Stimulated activated CD4-positive, alpha-beta T cell treated with anti-CD3 and anti-CD28 coated beads, Interleukin-1b, Interleukin-23, amount 100 ng/mL, for 4 hours (primary cell): ENCODE measurements at regions not wholly inside any gene's neighbourhood (a gene's known extent, or its start where the extent isn't known, plus 50 kb on each side); places are given as distances from the start of the nearest gene placed in this dataset.

ENCODE experiments used
- DNase-seq, 2 donors: peaks; one replicate each; pipeline ENCODE4 v3.0.0-alpha.2; 2020; ENCODE audit warnings: low read depth in 2 of 2

DNA sequence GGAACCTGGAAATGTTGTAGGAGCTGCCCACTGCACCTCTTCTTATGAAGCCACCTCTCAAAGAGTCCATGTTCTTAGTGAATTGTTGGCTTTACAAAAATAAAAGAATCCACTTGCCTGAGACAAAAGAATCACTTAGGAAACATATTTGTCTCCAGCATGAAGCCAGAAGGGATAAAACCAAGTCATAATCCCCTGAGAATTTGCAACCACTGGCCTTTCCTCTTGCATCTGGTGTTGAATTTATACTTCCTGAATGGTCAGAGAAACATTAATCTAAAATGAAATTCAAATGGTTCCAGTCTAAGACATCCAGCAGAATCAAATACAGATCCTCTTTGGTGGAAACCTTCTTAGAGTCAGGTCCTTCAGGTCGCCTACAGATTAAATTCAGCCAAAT, 192.5 kb upstream of the ECI2 start:
- DNase-seq: no peak

GRCh38 chr6:4324746-4325145, 189.4 kb upstream of the ECI2 start:
- DNase-seq: no peak

- DNase-seq: no peak
These were observed 187.9 kb upstream of the ECI2 start for GRCh38 chr6:4323322-4323721.

DNA sequence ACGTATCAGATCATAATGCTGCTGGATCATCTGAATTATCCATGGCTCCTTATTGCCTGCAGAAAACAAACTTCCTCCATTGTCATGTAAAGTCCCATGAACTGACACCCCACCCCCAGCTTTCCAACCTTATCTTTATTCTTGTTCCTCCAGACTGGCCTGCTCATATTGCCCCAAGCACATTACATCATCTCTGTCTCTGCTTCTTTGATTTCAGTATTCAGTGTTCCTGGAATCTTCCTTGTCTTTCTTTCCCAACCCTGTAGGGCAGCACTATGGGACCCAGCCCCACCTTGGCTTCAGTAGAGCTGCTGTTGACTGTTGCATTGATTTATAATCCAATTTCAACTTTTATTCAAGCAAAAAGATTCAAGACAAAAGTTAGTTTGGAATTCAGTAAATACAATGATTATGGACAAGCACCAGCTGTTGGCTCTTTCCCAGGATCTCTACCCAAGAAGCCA, 187.5 kb upstream of the ECI2 start:
- DNase-seq: no peak

DNA sequence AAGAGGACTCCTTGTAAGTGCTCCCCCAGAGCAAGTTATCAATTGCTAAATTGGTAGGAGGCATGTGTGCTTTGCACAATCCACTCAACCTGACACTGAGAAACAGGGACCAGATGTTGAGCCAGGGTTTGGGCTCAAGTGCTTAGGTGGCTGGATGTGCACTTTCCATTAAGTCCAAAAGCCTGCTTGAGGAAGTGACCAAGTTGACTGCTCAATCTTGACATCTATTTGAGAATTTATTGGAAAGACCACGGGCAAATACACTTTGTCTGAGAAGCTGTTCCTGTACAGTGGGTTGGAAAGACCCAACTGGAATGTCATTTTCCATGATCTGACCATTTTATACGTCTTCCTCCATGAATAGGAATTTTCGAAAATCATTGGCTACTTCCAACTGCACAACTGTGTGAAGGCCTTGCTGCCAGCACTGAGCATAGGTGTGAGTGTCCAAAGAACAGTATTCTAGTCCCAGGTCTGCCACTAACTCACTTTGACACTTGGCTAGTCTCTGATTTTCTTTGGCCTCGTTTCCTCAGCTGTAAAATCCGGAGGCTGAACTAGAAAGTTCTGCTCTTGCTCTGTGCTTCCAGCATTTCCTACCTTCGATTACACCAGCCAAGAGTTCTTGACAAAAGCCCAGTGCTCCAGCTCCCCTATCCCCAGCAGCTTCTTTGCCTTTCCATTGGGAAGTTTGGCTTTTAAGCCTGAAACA, 186.9 kb upstream of the ECI2 start:
- DNase-seq: no peak

GRCh38 chr6:4320860-4321259, 185.5 kb upstream of the ECI2 start:
- DNase-seq: no peak

GRCh38 chr6:4319981-4320683, 184.8 kb upstream of the ECI2 start:
- DNase-seq: no peak

- no peak for DNase-seq
These were observed 182.9 kb upstream of the ECI2 start for GRCh38 chr6:4318321-4318720.

- DNase-seq: no peak
These were observed 181.6 kb upstream of the ECI2 start for GRCh38 chr6:4316867-4317400.

DNA sequence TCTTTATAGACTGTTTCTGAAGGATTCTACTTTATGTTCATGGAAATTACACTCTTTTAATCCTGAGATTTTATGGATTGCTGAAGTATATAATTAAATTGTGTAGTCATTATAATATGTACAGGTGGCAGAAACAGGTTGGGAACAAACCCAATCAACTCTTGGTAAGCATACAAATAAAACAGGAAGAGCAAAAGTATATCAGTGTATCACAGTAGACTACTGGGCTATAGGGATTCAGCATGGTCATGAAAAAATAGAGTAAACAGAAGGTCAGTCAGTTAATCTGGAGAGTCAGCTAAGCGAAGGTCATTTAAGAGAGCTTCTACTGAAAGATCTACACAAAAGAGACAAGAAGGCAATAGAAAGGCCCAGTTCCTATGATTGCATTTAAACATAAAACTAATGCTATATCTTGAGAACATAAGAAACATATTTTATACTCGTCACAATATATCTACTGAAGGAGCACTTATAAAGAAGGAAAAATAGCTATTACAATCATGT, 178.9 kb upstream of the ECI2 start:
- DNase-seq: no peak

DNA sequence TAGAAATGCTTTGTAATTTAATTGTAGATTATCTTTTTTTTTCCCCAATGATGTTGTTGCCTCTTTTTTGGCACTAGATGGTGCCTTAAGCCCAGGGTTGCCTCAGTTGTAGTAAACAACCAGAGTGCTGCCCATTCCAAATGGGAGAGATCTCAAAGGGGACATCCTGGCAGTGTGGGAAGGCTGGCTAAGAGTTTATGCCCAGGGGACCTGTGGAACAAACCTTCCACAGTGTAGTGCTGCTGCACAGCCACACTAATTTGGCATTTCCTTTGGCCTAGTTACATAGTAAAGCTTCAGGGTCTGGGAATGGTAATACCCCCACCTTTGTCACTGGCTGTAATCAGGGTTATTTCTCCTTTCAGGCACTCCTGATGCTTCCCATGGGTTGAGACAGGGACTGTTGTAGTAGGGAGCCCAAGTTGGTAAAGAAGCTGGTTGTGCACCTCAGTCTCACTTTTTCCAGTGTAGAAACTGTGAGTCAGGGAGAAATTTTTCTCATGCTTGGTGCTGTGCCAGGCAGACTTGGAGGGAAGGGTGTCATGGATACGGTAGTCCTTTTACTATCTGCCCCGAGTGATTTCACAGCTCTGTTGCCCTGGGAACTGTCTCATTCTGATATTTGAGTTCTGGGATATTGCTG, 177.8 kb upstream of the ECI2 start:
- DNase-seq: no peak

GRCh38 chr6:4311976-4312860, 176.8 kb upstream of the ECI2 start:
- DNase-seq: no peak

DNA sequence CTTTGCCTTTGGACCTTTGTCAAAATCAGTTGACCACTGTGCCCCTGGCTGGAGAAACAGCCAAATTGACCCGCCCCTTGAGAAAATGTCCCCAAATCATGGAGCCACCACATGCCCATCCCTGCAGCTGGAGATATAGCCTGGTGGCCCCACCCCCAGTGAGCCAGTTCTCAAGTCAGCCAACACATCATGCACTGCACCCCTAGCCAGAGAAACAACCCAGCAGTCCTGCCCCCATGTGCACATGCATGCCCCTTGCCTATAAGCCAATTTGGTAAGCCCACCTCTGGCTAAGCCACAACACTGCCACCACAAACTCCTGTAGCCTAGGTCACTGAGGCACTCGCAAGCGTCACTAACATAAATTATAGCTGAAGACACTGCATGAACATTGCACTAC, 174.2 kb upstream of the ECI2 start:
- no peak for DNase-seq

- DNase-seq: no peak
These were observed 173.0 kb upstream of the ECI2 start for GRCh38 chr6:4308364-4308763.

GRCh38 chr6:4304927-4305455, 169.6 kb upstream of the ECI2 start:
- no peak for DNase-seq

DNA sequence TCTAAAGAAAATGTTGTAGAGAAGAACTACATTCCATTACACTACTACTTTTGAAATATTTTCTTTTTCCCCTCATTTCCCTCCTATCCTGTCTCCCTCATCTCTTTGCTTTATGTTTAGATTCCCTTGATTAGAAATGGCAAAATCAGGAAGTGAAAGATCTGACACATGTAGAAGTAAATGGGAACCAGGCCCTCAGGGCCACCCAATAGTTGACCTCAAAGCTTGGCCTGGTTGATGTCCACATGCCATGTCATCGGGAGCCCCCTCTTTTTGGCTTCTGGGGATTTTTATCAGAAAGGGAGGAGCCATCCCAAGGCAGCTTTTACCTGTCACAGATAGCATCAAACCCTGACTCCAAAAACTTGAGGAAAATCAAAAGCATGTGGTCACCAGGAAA, 168.3 kb upstream of the ECI2 start:
- DNase-seq: no peak

GRCh38 chr6:4302524-4302923, 167.1 kb upstream of the ECI2 start:
- no peak for DNase-seq

GRCh38 chr6:4301871-4302270, 166.5 kb upstream of the ECI2 start:
- DNase-seq: no peak

GRCh38 chr6:4300917-4301316, 165.5 kb upstream of the ECI2 start:
- DNase-seq: no peak

DNA sequence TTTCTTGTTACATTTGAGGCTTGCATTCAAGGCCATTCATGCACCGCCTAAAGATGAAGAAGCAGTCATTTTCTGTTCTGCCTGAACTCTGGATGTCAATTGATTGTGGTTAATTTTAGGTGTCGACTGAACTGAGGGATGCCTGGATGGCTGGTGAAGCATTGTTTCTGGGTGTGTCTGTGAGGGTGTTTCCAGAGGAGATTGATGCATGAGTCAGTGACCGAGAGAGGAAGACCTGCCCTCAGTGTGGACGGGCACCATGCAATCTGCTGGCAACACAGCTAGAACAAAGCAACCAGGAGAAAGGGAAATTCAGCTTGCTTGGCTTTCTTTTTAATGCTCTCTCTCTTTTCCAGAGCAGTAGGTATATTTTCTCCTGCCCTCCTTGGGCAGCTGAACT, 164.1 kb upstream of the ECI2 start:
- DNase-seq: no peak

- no peak for DNase-seq
These were observed 162.0 kb upstream of the ECI2 start for GRCh38 chr6:4297348-4297747.
